H1 (cell line): ENCODE measurements at regions not wholly inside any gene's neighbourhood (a gene's known extent, or its start where the extent isn't known, plus 50 kb on each side); places are given as distances from the start of the nearest gene placed in this dataset.

Experiments used
- CTCF ChIA-PET: fragments of 300-600 bp; sonication (Branson Sonifier 250); formaldehyde crosslinking; loops from one replicate; lab custom pipeline; 2021; ENCODE audit not compliant: partially characterized antibody; lab: Charles Lee
- POLR2A ChIA-PET: fragments of 300-600 bp; sonication (Branson Sonifier 250); formaldehyde crosslinking; loops from one replicate; lab custom pipeline; 2021; ENCODE audit warnings: inconsistent platforms; ENCODE audit not compliant: partially characterized antibody; lab: Charles Lee
- DNase-seq, 2 experiments: peaks; one replicate each; pipeline versions ENCODE4 v3.0.0 to v3.0.0-alpha.2; 2010 to 2022; ENCODE audit warnings: low spot score in 2 of 2, low read depth in 1 of 2, mixed read lengths in 1 of 2
- FAIRE-seq: peaks from 2 replicates; lab custom pipeline; 2011; peaks lifted over from hg19 to GRCh38; lab: Jason Lieb, UNC
- H2AFZ ChIP-seq: 2 replicates; pipeline ENCODE4 v1.8.1; 2012; ENCODE audit warnings: low read length, inconsistent platforms
- H2AK5ac ChIP-seq: 2 replicates; pipeline ENCODE4 v1.6.1; 2013; ENCODE audit warnings: low read depth, low read length
- H2BK120ac ChIP-seq: replicated peaks from 2 replicates; pipeline ENCODE3; 2013; ENCODE audit warnings: low read depth, low read length, inconsistent platforms
- H2BK12ac ChIP-seq: 2 replicates; pipeline ENCODE4 v1.6.1; 2013; ENCODE audit warnings: low read depth, low read length
- H2BK15ac ChIP-seq: 2 replicates; pipeline ENCODE4 v1.6.1; 2013; ENCODE audit warnings: low read length
- H2BK20ac ChIP-seq: 2 replicates; pipeline ENCODE4 v1.6.1; 2013; ENCODE audit warnings: low read length
- H2BK5ac ChIP-seq: 2 replicates; pipeline ENCODE4 v1.6.1; 2013; ENCODE audit warnings: low read depth, low read length
- H3K14ac ChIP-seq: 2 replicates; pipeline ENCODE4 v1.6.1; 2013; ENCODE audit warnings: inconsistent platforms; ENCODE audit not compliant: insufficient read length
- H3K18ac ChIP-seq: 2 replicates; pipeline ENCODE4 v1.6.1; 2013; ENCODE audit warnings: low read length; ENCODE audit errors: extremely low read depth
- H3K23ac ChIP-seq: 2 replicates; pipeline ENCODE4 v1.6.1; 2013; ENCODE audit warnings: inconsistent platforms; ENCODE audit not compliant: insufficient read length
- H3K23me2 ChIP-seq: 2 replicates; pipeline ENCODE4 v1.6.1; 2013; ENCODE audit warnings: low read depth, low read length
- H3K27ac ChIP-seq: 2 replicates; pipeline ENCODE4 v1.6.1; 2011; ENCODE audit warnings: low read depth, low read length, inconsistent platforms
- H3K27me3 ChIP-seq, 4 experiments: replicated peaks in 1 of 4; 1 replicate in 1 of 4; 2 replicates in 3 of 4; pipeline versions ENCODE4 v1.6.1 to v1.8.1; 2011 to 2013; ENCODE audit warnings: low read length in 3 of 4, mild to moderate bottlenecking in 3 of 4, inconsistent platforms in 2 of 4, mixed read lengths in 2 of 4, moderate library complexity in 1 of 4; ENCODE audit not compliant: control insufficient read depth in 3 of 4, insufficient read depth in 3 of 4; ENCODE audit errors: extremely low read depth in 1 of 4
- H3K36me3 ChIP-seq, 4 experiments: 2 replicates each; pipeline versions ENCODE4 v1.6.1 to v1.8.1; 2011 to 2013; ENCODE audit warnings: mild to moderate bottlenecking in 4 of 4, low read length in 3 of 4, moderate library complexity in 2 of 4, control low read depth in 1 of 4, inconsistent platforms in 1 of 4; ENCODE audit not compliant: insufficient read depth in 4 of 4, control insufficient read depth in 2 of 4
- H3K4ac ChIP-seq: replicated peaks from 2 replicates; pipeline ENCODE3; 2013; ENCODE audit warnings: low read length, low read depth, mixed read lengths, inconsistent platforms; ENCODE audit not compliant: insufficient read length
- H3K4me1 ChIP-seq, 4 experiments: replicated peaks in 1 of 4; 1 replicate in 1 of 4; 2 replicates in 3 of 4; pipeline versions ENCODE4 v1.6.1 to v1.8.1; 2011 to 2013; ENCODE audit warnings: low read length in 3 of 4, inconsistent platforms in 2 of 4, mixed read lengths in 1 of 4; ENCODE audit not compliant: insufficient read depth in 4 of 4, control insufficient read depth in 3 of 4
- H3K4me2 ChIP-seq, 2 experiments: 2 replicates each; pipeline versions ENCODE4 v1.6.1 to v1.8.1; 2011 to 2013; ENCODE audit warnings: low read depth in 2 of 2, low read length in 2 of 2, control low read depth in 1 of 2, inconsistent platforms in 1 of 2, mild to moderate bottlenecking in 1 of 2; ENCODE audit not compliant: insufficient read depth in 1 of 2
- H3K4me3 ChIP-seq, 4 experiments: fragments of 200-600, 300-600 bp in 1 of 4; sonication (generic), shearing (Covaris generic), sonication (Bioruptor Twin) in 1 of 4; 2 replicates each; pipeline versions ENCODE4 v1.5.1 to v1.8.1; 2011 to 2016; ENCODE audit warnings: low read length in 4 of 4, low read depth in 3 of 4, control low read depth in 2 of 4, inconsistent platforms in 2 of 4, mild to moderate bottlenecking in 2 of 4, mixed read lengths in 1 of 4, moderate library complexity in 1 of 4; ENCODE audit not compliant: insufficient read depth in 2 of 4; ENCODE audit errors: extremely low read depth in 1 of 4
- H3K56ac ChIP-seq: replicated peaks from 2 replicates; pipeline ENCODE3; 2013; ENCODE audit warnings: low read depth, mild to moderate bottlenecking, mixed read lengths, low read length, inconsistent platforms; ENCODE audit not compliant: insufficient read length
- H3K79me1 ChIP-seq: 2 replicates; pipeline ENCODE4 v1.6.1; 2013; ENCODE audit warnings: low read depth, low read length, control low read depth
- H3K79me2 ChIP-seq, 2 experiments: 2 replicates each; pipeline versions ENCODE4 v1.6.1 to v1.8.1; 2012 to 2013; ENCODE audit warnings: low read length in 2 of 2, mild to moderate bottlenecking in 2 of 2, inconsistent platforms in 1 of 2; ENCODE audit not compliant: insufficient read depth in 2 of 2, control insufficient read depth in 1 of 2
- H3K9ac ChIP-seq, 4 experiments: replicated peaks in 1 of 4; 1 replicate in 1 of 4; 2 replicates in 3 of 4; pipeline versions ENCODE4 v1.6.1 to v1.8.1; 2011 to 2013; ENCODE audit warnings: low read depth in 3 of 4, low read length in 3 of 4, control low read depth in 2 of 4, mild to moderate bottlenecking in 2 of 4, moderate library complexity in 2 of 4, inconsistent platforms in 1 of 4; ENCODE audit errors: extremely low read depth in 1 of 4
- H3K9me3 ChIP-seq, 2 experiments: 2 replicates each; pipeline versions ENCODE4 v1.6.1 to v1.8.1; 2012 to 2013; ENCODE audit warnings: mild to moderate bottlenecking in 2 of 2, moderate library complexity in 2 of 2, control low read depth in 1 of 2, inconsistent platforms in 1 of 2, low read depth in 1 of 2, low read length in 1 of 2, mixed read lengths in 1 of 2; ENCODE audit not compliant: insufficient read depth in 2 of 2
- H4K20me1 ChIP-seq, 2 experiments: replicated peaks in 1 of 2; 2 replicates each; pipeline versions ENCODE3 to v1.8.1; 2011 to 2013; ENCODE audit warnings: inconsistent platforms in 2 of 2, low read length in 2 of 2, mild to moderate bottlenecking in 1 of 2; ENCODE audit not compliant: insufficient read depth in 2 of 2, control insufficient read depth in 1 of 2
- H4K5ac ChIP-seq: 2 replicates; pipeline ENCODE4 v1.6.1; 2013; ENCODE audit warnings: low read length, low read depth, mixed read lengths, inconsistent platforms; ENCODE audit not compliant: insufficient read length
- H4K8ac ChIP-seq: 2 replicates; pipeline ENCODE4 v1.8.0; 2013; ENCODE audit warnings: mild to moderate bottlenecking, moderate library complexity, low read length, inconsistent platforms; ENCODE audit not compliant: insufficient read depth; ENCODE audit errors: extremely low read depth
- H4K91ac ChIP-seq: replicated peaks from 2 replicates; pipeline ENCODE3; 2013; ENCODE audit warnings: low read length, mixed read lengths, inconsistent platforms; ENCODE audit not compliant: insufficient read length
- POLR2A ChIP-seq, 2 experiments: IDR thresholded peaks; 1 replicate in 1 of 2; 2 replicates in 1 of 2; pipeline ENCODE4 v1.6.1; 2011; ENCODE audit warnings: low read depth in 2 of 2, low read length in 2 of 2, mild to moderate bottlenecking in 2 of 2; ENCODE audit errors: control extremely low read depth in 1 of 2
- WGBS, 2 experiments: shearing (Covaris generic) in 1 of 2; methylation state at CpG; one replicate each; pipeline versions ENCODE4 v1.1.6 to v1.1.7; 2013 to 2015; ENCODE audit warnings: low lambda C conversion rate in 2 of 2, mixed read lengths in 2 of 2, inconsistent platforms in 1 of 2, low coverage in 1 of 2, missing lambda C conversion rate in 1 of 2; ENCODE audit not compliant: insufficient replicate concordance in 2 of 2, insufficient coverage in 1 of 2, insufficient read length in 1 of 2; ENCODE audit errors: extremely low coverage in 1 of 2, missing lambda C conversion rate in 1 of 2; 5-methylcytosine and 5-hydroxymethylcytosine counted together

DNA sequence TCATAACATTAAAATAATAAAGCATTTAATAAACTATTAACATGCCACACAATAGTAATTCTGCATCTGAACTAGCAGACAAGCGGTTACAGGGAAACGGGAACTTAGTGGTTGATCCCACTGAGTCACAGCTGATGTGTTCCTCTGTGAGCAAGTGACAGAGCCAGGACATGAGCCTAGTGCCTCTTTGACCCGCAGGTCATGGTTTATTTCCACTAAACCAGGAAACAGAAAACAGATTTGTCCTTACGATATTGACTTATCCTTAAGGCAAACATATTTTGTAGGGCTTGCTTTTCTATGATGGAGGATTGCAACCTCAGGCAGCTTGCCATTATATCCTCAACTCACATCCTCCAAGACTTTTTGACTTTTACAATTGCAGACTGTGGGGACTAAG, 987.3 kb downstream of the CCSER2 start:
- no peak overlapping the region for H3K4ac ChIP-seq
- no peak overlapping the region for H4K5ac ChIP-seq
- no peak overlapping the region for H2AK5ac ChIP-seq
- no peak overlapping the region for H4K8ac ChIP-seq
- ChIA-PET POLR2A (no interaction called here), CTCF (no interaction called here)
- H3K4me1 ChIP-seq, result no peaks in the 10 kb centered on the region
- no peaks in the 10 kb centered on the region for H3K23me2 ChIP-seq
- H3K27ac ChIP-seq, result no peak overlapping the region
- no peaks in the 10 kb centered on the region for H3K27me3 ChIP-seq
- DNase-seq (no peak), FAIRE-seq (no peak)
- H2BK5ac ChIP-seq, result no peak overlapping the region
- H2BK120ac ChIP-seq, result no peak overlapping the region
- H2AFZ ChIP-seq, result no peak overlapping the region
- H3K14ac ChIP-seq, result no peak overlapping the region
- no peak overlapping the region for H2BK20ac ChIP-seq
- no peak overlapping the region for H3K4me2 ChIP-seq
- no peak overlapping the region for H2BK15ac ChIP-seq
- H3K79me2 ChIP-seq, result no peaks in the 10 kb centered on the region
- H3K23ac ChIP-seq, result no peak overlapping the region
- H4K91ac ChIP-seq, result no peak overlapping the region
- H3K56ac ChIP-seq, result no peak overlapping the region
- 74% methylated on average over 4 of the region's 4 CpGs; no CpG with 5 or more reads in 1 of the 2 experiments for WGBS, 2 experiments
- H3K4me3 ChIP-seq, result no peak overlapping the region
- H3K18ac ChIP-seq, result no peak overlapping the region
- H3K9ac ChIP-seq, result no peak overlapping the region
- H4K20me1 ChIP-seq, result no peaks in the 10 kb centered on the region
- H3K79me1 ChIP-seq, result no peaks in the 10 kb centered on the region
- H3K36me3 ChIP-seq, result no peaks in the 10 kb centered on the region
- no peak for TF ChIP-seq POLR2A (IDR thresholded peaks at IDR 0.05; ENCODE audit: control extremely low read depth in 1 of 2, low read depth in 2 of 2, low read length in 2 of 2)
- no peak overlapping the region for H2BK12ac ChIP-seq
- H3K9me3 ChIP-seq, result no peaks in the 10 kb centered on the region
